ENCODE measurements at regions not wholly inside any gene's neighbourhood (a gene's known extent, or its start where the extent isn't known, plus 50 kb on each side); places are given as distances from the start of the nearest gene placed in this dataset.

GRCh38 chr2:21306235-21306634 lies 182.5 kb downstream of the TDRD15 start:
- no peak for TF ChIP-seq EZH2phosphoT487 (conservative IDR thresholded peaks at IDR 0.05; ENCODE audit: low read length)
- TF ChIP-seq, protein P1, sequence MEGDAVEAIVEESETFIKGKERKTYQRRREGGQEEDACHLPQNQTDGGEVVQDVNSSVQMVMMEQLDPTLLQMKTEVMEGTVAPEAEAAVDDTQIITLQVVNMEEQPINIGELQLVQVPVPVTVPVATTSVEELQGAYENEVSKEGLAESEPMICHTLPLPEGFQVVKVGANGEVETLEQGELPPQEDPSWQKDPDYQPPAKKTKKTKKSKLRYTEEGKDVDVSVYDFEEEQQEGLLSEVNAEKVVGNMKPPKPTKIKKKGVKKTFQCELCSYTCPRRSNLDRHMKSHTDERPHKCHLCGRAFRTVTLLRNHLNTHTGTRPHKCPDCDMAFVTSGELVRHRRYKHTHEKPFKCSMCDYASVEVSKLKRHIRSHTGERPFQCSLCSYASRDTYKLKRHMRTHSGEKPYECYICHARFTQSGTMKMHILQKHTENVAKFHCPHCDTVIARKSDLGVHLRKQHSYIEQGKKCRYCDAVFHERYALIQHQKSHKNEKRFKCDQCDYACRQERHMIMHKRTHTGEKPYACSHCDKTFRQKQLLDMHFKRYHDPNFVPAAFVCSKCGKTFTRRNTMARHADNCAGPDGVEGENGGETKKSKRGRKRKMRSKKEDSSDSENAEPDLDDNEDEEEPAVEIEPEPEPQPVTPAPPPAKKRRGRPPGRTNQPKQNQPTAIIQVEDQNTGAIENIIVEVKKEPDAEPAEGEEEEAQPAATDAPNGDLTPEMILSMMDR (IDR thresholded peaks at IDR 0.05; ENCODE audit: insufficient read depth, low read length, poor library complexity, severe bottlenecking) = no peak
